ENCODE measurements at regions not wholly inside any gene's neighbourhood (a gene's known extent, or its start where the extent isn't known, plus 50 kb on each side); places are given as distances from the start of the nearest gene placed in this dataset.
A peak's percentile ranks its signal among the peaks of the same experiment; 100 is the strongest.

GRCh38 chr7:12062062-12062461, 149.0 kb upstream of the TMEM106B start:
- H3K9me2 ChIP-seq (ENCODE audit: insufficient read depth), result no peaks in the 10 kb centered on the region
- H3F3A ChIP-seq (replicated peaks; ENCODE audit: low read depth), result no peaks in the 10 kb centered on the region
- Mint-ChIP-seq H3K4me3 (no peak overlapping the region), H3K27me3 (ENCODE audit: insufficient read depth, low read depth, poor library complexity) (peaks cover 2% of the 10 kb centered on the region), H3K9me3 (peaks cover 13% of the 10 kb centered on the region), H3K36me3 (ENCODE audit: low read depth) (peaks cover 12% of the 10 kb centered on the region), H3K27ac (no peak overlapping the region), H3K4me1 (peaks cover 10% of the 10 kb centered on the region; the same call in 2 of the 3 replicates)
- no peaks in the 10 kb centered on the region for H3K27me3 ChIP-seq (ENCODE audit: insufficient read depth)
- H4K20me1 ChIP-seq (replicated peaks; ENCODE audit: insufficient read depth), result no peaks in the 10 kb centered on the region
- no peak overlapping the region for H3K4me2 ChIP-seq
- no peaks in the 10 kb centered on the region for H3K79me2 ChIP-seq (replicated peaks; ENCODE audit: insufficient read depth)
- ATAC-seq (no peak), DNase-seq (ENCODE audit: low spot score) (peak; percentile 62)
- H3K4me3 ChIP-seq, result no peak overlapping the region
- no peak overlapping the region for H3K27ac ChIP-seq (ENCODE audit: low read depth)
- TF ChIP-seq ZNF462 (CRISPR knock-in tag; IDR thresholded peaks at IDR 0.05) (no peak), CTCF (conservative IDR thresholded peaks at IDR 0.05; ENCODE audit: low read depth in 2 of 2) (peak; percentile 61 to 66)
- H2AFZ ChIP-seq, result no peak overlapping the region
- peaks cover 4% of the 10 kb centered on the region; the same call in 1 of the 2 replicates for H3K4me1 ChIP-seq (ENCODE audit: insufficient read depth)
- peaks cover 11% of the 10 kb centered on the region; the same call in 1 of the 2 replicates for H3K36me3 ChIP-seq (ENCODE audit: insufficient read depth)

- DNase-seq (ENCODE audit: low spot score) (no peak), ATAC-seq (no peak)
- H3F3A ChIP-seq (replicated peaks; ENCODE audit: low read depth), result no peaks in the 10 kb centered on the region
- no peaks in the 10 kb centered on the region for H3K36me3 Mint-ChIP-seq (ENCODE audit: low read depth)
- H3K4me1 ChIP-seq (ENCODE audit: insufficient read depth), result peaks cover 4% of the 10 kb centered on the region; the same call in 1 of the 2 replicates
- no peak overlapping the region for H3K4me3 Mint-ChIP-seq
- H3K36me3 ChIP-seq (ENCODE audit: insufficient read depth), result no peaks in the 10 kb centered on the region
- no peaks in the 10 kb centered on the region for H3K27me3 ChIP-seq (ENCODE audit: insufficient read depth)
- H3K27me3 Mint-ChIP-seq (ENCODE audit: insufficient read depth, low read depth, poor library complexity), result peaks cover 5% of the 10 kb centered on the region
- no peak overlapping the region for H2AFZ ChIP-seq
- H3K4me1 Mint-ChIP-seq, result peaks cover 19% of the 10 kb centered on the region; the same call in 2 of the 3 replicates
- no peaks in the 10 kb centered on the region for H3K79me2 ChIP-seq (replicated peaks; ENCODE audit: insufficient read depth)
- H3K27ac Mint-ChIP-seq, result peak overlapping the region; percentile 66
- no peaks in the 10 kb centered on the region for H3K9me3 Mint-ChIP-seq
- TF ChIP-seq JUNB (IDR thresholded peaks at IDR 0.05; ENCODE audit: unreplicated experiment) (no peak), EZH2 (IDR thresholded peaks at IDR 0.05; ENCODE audit: low read depth, unreplicated experiment) (no peak), CTCF (conservative IDR thresholded peaks at IDR 0.05; ENCODE audit: low read depth in 2 of 2) (no peak), POLR2AphosphoS5 (IDR thresholded peaks at IDR 0.05; ENCODE audit: low read depth) (no peak), ZNF114 (CRISPR knock-in tag; IDR thresholded peaks at IDR 0.05) (no peak), ETS1 (IDR thresholded peaks at IDR 0.05) (no peak)
- H3K4me2 ChIP-seq, result 0 out of 2 replicates have a peak overlapping the region, but pooled peaks have one; percentile 4
- no peak overlapping the region for H3K27ac ChIP-seq (ENCODE audit: low read depth)
- H3K4me3 ChIP-seq, result no peak overlapping the region
- no peaks in the 10 kb centered on the region for H4K20me1 ChIP-seq (replicated peaks; ENCODE audit: insufficient read depth)
- H3K9me2 ChIP-seq (ENCODE audit: insufficient read depth), result no peaks in the 10 kb centered on the region
Measured at GRCh38 chr7:12064586-12065127, 146.4 kb upstream of the TMEM106B start.
